Mesendoderm (in vitro differentiated cells): ENCODE measurements at regions not wholly inside any gene's neighbourhood (a gene's known extent, or its start where the extent isn't known, plus 50 kb on each side); places are given as distances from the start of the nearest gene placed in this dataset.

Experiments used
- DNase-seq: peaks from one replicate; pipeline ENCODE4 v3.0.0; 2013
- H2AK5ac ChIP-seq: 2 replicates; pipeline ENCODE4 v1.6.1; 2013; ENCODE audit warnings: low read length, inconsistent platforms
- H2BK120ac ChIP-seq: 2 replicates; pipeline ENCODE4 v1.6.1; 2013; ENCODE audit warnings: low read depth, mild to moderate bottlenecking, low read length, moderate library complexity, mixed read lengths
- H2BK15ac ChIP-seq: replicated peaks from 2 replicates; pipeline ENCODE4 v1.6.1; 2013; ENCODE audit warnings: low read depth, mild to moderate bottlenecking, moderate library complexity
- H2BK5ac ChIP-seq: 2 replicates; pipeline ENCODE4 v1.6.1; 2013; ENCODE audit warnings: low read length, inconsistent platforms
- H3K18ac ChIP-seq: 2 replicates; pipeline ENCODE4 v1.6.1; 2013; ENCODE audit warnings: mild to moderate bottlenecking, low read length, mixed read lengths
- H3K23ac ChIP-seq: one replicate; pipeline ENCODE4 v1.6.1; 2013; ENCODE audit warnings: low read length
- H3K27ac ChIP-seq: 2 replicates; pipeline ENCODE4 v1.5.1; 2013; ENCODE audit warnings: low read depth, mild to moderate bottlenecking, inconsistent platforms, low read length, moderate library complexity
- H3K27me3 ChIP-seq: 2 replicates; pipeline ENCODE4 v1.6.1; 2013; ENCODE audit warnings: low read length, control low read depth, mild to moderate bottlenecking, inconsistent platforms; ENCODE audit not compliant: insufficient read depth, poor library complexity
- H3K36me3 ChIP-seq: 2 replicates; pipeline ENCODE4 v1.6.1; 2013; ENCODE audit warnings: low read length, inconsistent platforms; ENCODE audit not compliant: control insufficient read depth, insufficient read depth
- H3K4ac ChIP-seq: one replicate; pipeline ENCODE4 v1.6.1; 2013; ENCODE audit warnings: low read depth, mild to moderate bottlenecking, low read length, moderate library complexity
- H3K4me1 ChIP-seq: 2 replicates; pipeline ENCODE4 v1.6.1; 2013; ENCODE audit warnings: low read depth, low read length, inconsistent platforms; ENCODE audit not compliant: control insufficient read depth
- H3K4me2 ChIP-seq: 2 replicates; pipeline ENCODE4 v1.6.1; 2013; ENCODE audit warnings: low read length
- H3K4me3 ChIP-seq: 2 replicates; pipeline ENCODE4 v1.5.1; 2013; ENCODE audit warnings: mild to moderate bottlenecking, low read length
- H3K56ac ChIP-seq: one replicate; pipeline ENCODE4 v1.6.1; 2013; ENCODE audit warnings: low read length
- H3K79me1 ChIP-seq: 2 replicates; pipeline ENCODE4 v1.6.1; 2013; ENCODE audit warnings: low read length, inconsistent platforms
- H3K79me2 ChIP-seq: 2 replicates; pipeline ENCODE4 v1.6.1; 2013; ENCODE audit warnings: mild to moderate bottlenecking, low read length; ENCODE audit not compliant: control insufficient read depth, insufficient read depth
- H3K9ac ChIP-seq: 2 replicates; pipeline ENCODE4 v1.6.1; 2013; ENCODE audit warnings: low read length, inconsistent platforms
- H4K5ac ChIP-seq: one replicate; pipeline ENCODE4 v1.6.1; 2013; ENCODE audit warnings: low read length
- H4K8ac ChIP-seq: one replicate; pipeline ENCODE4 v1.6.1; 2013; ENCODE audit warnings: low read depth, mild to moderate bottlenecking, control low read depth, low read length, moderate library complexity
- WGBS: extraction: QIAGEN DNeasy Blood & Tissue Kit; methylation state at CpG from one replicate; pipeline ENCODE4 v1.1.7; 2013; ENCODE audit warnings: low lambda C conversion rate, missing lambda C conversion rate; ENCODE audit not compliant: insufficient coverage; ENCODE audit errors: extremely low coverage; 5-methylcytosine and 5-hydroxymethylcytosine counted together

DNA sequence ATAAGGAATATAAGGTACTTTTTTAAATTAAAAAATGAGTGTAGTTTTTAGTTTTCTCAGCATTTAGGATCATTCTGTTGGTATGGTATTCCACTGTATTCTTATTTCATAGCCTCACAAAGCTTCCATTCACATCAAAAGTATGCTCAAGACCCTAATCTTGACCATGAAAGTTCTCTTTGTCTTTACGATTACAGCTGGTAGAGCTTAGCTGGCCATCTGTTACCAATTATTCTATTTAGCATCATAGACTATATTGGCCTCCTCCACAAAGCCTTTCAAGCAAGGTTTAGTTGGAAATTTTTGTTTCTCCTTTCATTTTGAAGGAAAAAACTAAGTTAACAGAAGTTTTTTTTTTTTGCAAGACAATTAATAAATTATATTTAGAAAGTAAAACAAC is 245.1 kb downstream of the KCTD12 start:
- no CpG with 5 or more reads among the region's 1 CpG for WGBS
- H2AK5ac ChIP-seq = no peak overlapping the region
- no peak overlapping the region for H4K8ac ChIP-seq
- H3K27ac ChIP-seq = no peak overlapping the region
- no peak overlapping the region for H3K4me3 ChIP-seq
- no peak overlapping the region for H2BK15ac ChIP-seq
- H3K79me2 ChIP-seq = no peaks in the 10 kb centered on the region
- H3K27me3 ChIP-seq = no peaks in the 10 kb centered on the region
- no peak overlapping the region for H3K18ac ChIP-seq
- H2BK120ac ChIP-seq = no peak overlapping the region
- no peaks in the 10 kb centered on the region for H3K36me3 ChIP-seq
- no peaks in the 10 kb centered on the region for H3K4me1 ChIP-seq
- no peak overlapping the region for H3K4me2 ChIP-seq
- no peak overlapping the region for H3K23ac ChIP-seq
- no peak overlapping the region for H3K9ac ChIP-seq
- no peaks in the 10 kb centered on the region for H3K79me1 ChIP-seq
- no peak overlapping the region for H4K5ac ChIP-seq
- DNase-seq = no peak
- H3K4ac ChIP-seq = no peak overlapping the region
- no peak overlapping the region for H2BK5ac ChIP-seq
- no peak overlapping the region for H3K56ac ChIP-seq

DNA sequence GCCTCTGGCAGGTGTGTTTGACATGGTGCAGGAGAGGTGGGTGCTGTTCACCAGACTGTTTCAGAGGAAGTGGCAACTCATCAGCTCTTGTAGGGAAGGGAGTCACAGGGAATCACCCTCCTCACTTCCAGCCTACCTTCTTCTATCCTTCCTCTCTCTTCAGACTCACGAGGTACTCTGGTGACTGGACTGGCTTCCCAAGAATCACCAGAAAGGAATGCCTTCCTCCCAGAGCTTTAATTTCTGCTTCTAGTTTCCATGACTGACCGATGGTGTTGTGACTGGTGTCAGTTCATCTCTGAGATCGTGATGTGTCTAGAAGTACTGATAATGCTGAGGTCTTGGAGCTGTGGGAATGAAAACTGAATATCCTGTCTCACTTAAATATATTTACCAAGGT is 247.3 kb downstream of the KCTD12 start:
- no peak overlapping the region for H3K18ac ChIP-seq
- no peak overlapping the region for H2BK5ac ChIP-seq
- no peak overlapping the region for H4K5ac ChIP-seq
- H2BK120ac ChIP-seq = no peak overlapping the region
- H3K4me1 ChIP-seq = no peaks in the 10 kb centered on the region
- no peak for DNase-seq
- no peaks in the 10 kb centered on the region for H3K79me1 ChIP-seq
- H3K4me3 ChIP-seq = no peak overlapping the region
- H3K27me3 ChIP-seq = no peaks in the 10 kb centered on the region
- no peak overlapping the region for H3K27ac ChIP-seq
- WGBS = no CpG with 5 or more reads among the region's 3 CpGs
- H3K9ac ChIP-seq = no peak overlapping the region
- H4K8ac ChIP-seq = no peak overlapping the region
- no peak overlapping the region for H2BK15ac ChIP-seq
- H3K23ac ChIP-seq = no peak overlapping the region
- no peaks in the 10 kb centered on the region for H3K36me3 ChIP-seq
- no peak overlapping the region for H3K56ac ChIP-seq
- no peak overlapping the region for H3K4ac ChIP-seq
- no peak overlapping the region for H2AK5ac ChIP-seq
- H3K79me2 ChIP-seq = no peaks in the 10 kb centered on the region
- H3K4me2 ChIP-seq = no peak overlapping the region

DNA sequence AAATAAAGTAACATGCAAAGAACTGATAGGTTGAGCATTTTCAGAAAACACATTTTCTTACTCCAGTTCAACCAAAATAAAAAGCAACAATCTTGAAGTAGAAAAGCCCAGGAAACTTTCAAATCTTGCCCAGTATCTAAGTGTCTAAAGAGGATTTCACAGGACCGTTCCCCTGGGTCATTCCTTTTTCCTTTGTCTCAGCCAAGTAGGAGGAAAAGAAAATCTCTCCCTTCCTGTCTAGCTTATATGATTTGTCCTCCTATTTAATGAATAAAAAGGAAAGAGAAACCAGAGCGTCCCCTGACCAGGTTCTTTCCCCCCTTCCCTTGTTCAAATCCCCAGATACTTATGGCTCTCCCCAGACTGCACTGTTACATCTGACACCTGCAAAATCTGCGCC is 248.0 kb downstream of the KCTD12 start:
- Histone ChIP-seq H3K23ac (no peak overlapping the region), H3K4me1 (no peaks in the 10 kb centered on the region), H3K27me3 (no peaks in the 10 kb centered on the region), H2AK5ac (no peak overlapping the region), H3K79me1 (no peaks in the 10 kb centered on the region), H3K56ac (no peak overlapping the region), H3K18ac (no peak overlapping the region), H3K4me2 (no peak overlapping the region), H4K5ac (no peak overlapping the region), H4K8ac (no peak overlapping the region), H3K79me2 (no peaks in the 10 kb centered on the region), H3K36me3 (no peaks in the 10 kb centered on the region), H2BK5ac (no peak overlapping the region), H3K4me3 (no peak overlapping the region), H2BK15ac (no peak overlapping the region), H3K27ac (no peak overlapping the region), H3K4ac (no peak overlapping the region), H2BK120ac (no peak overlapping the region), H3K9ac (no peak overlapping the region)
- WGBS = no CpG with 5 or more reads among the region's 3 CpGs
- no peak for DNase-seq

DNA sequence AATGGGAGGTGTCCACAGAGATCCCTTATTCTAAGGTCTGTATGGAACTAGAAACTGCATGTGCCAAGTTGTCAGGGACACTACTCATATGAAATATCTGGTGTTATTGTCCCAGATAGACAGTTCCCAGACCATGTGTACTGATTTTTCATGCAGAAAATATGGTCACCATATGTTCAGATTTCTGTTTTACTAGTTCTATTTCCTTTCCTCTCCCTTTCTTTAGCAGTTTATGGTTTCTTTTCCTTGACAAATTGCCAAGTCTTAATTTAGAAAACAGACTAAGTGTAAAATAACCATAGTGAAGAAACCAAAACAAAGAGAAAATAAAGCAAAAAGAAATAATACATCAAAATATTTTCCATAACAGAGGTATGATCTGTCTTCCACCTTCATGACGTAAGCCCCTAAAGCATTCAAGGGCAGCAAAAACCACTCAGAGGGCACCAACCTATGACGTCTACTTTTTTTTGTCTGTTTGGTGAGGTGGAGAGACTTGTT is 248.5 kb downstream of the KCTD12 start:
- Histone ChIP-seq H2BK5ac (no peak overlapping the region), H3K56ac (no peak overlapping the region), H3K4me3 (no peak overlapping the region), H3K27me3 (no peaks in the 10 kb centered on the region), H2BK15ac (no peak overlapping the region), H3K18ac (no peak overlapping the region), H4K8ac (no peak overlapping the region), H3K79me1 (no peaks in the 10 kb centered on the region), H3K23ac (no peak overlapping the region), H3K4me1 (no peaks in the 10 kb centered on the region), H2BK120ac (no peak overlapping the region), H3K9ac (no peak overlapping the region), H3K36me3 (no peaks in the 10 kb centered on the region), H3K4me2 (no peak overlapping the region), H3K4ac (no peak overlapping the region), H4K5ac (no peak overlapping the region), H2AK5ac (no peak overlapping the region), H3K79me2 (no peaks in the 10 kb centered on the region), H3K27ac (no peak overlapping the region)
- DNase-seq = no peak
- WGBS = no CpG with 5 or more reads among the region's 2 CpGs

DNA sequence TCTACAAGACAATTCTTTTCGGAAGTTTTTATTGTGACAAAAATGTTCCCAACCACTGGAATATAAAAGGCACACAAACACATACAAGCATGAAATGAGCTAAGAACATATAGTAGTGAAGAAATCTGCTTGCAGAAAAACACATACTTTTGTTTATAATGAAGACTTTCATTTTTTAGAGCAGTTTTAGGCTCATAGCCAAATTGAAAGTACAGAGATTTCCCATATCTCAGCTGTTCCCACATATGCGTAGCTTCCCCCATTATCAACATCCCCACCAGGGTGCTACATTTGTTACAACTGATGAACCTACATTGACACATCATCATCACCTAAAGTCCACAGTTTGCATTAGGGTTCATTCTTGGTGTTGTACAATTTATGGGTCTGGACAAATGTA is 249.4 kb downstream of the KCTD12 start:
- H3K56ac ChIP-seq = no peak overlapping the region
- no peaks in the 10 kb centered on the region for H3K4me1 ChIP-seq
- H3K9ac ChIP-seq = no peak overlapping the region
- no peak overlapping the region for H2AK5ac ChIP-seq
- no peak overlapping the region for H3K4me3 ChIP-seq
- H3K79me2 ChIP-seq = no peaks in the 10 kb centered on the region
- no peak overlapping the region for H4K8ac ChIP-seq
- no peak overlapping the region for H2BK15ac ChIP-seq
- no peak overlapping the region for H3K4ac ChIP-seq
- H3K4me2 ChIP-seq = no peak overlapping the region
- H3K27me3 ChIP-seq = no peaks in the 10 kb centered on the region
- H3K23ac ChIP-seq = no peak overlapping the region
- H2BK120ac ChIP-seq = no peak overlapping the region
- no peaks in the 10 kb centered on the region for H3K36me3 ChIP-seq
- no peaks in the 10 kb centered on the region for H3K79me1 ChIP-seq
- H4K5ac ChIP-seq = no peak overlapping the region
- no peak overlapping the region for H2BK5ac ChIP-seq
- no CpG with 5 or more reads among the region's 2 CpGs for WGBS
- H3K27ac ChIP-seq = no peak overlapping the region
- no peak overlapping the region for H3K18ac ChIP-seq
- DNase-seq = no peak
